ENCODE measurements at regions not wholly inside any gene's neighbourhood (a gene's known extent, or its start where the extent isn't known, plus 50 kb on each side); places are given as distances from the start of the nearest gene placed in this dataset.
"Not testable (repeated sequence)": the region's sequence is repeated elsewhere in the genome, so short reads cannot be mapped to it uniquely, and the experiment has no call there.

- H3K4me1 ChIP-seq (ENCODE audit: control insufficient read depth, insufficient read depth, low read length); POLR2A ChIA-PET; H3K27ac ChIP-seq (ENCODE audit: extremely low read depth, low read depth, low read length); H3K9me3 ChIP-seq (ENCODE audit: control insufficient read depth, insufficient read depth, low read depth, low read length); CTCF ChIA-PET; H3K36me3 ChIP-seq (ENCODE audit: control insufficient read depth in 2 of 2, insufficient read depth in 1 of 2, low read length in 2 of 2); H3K4me3 ChIP-seq (ENCODE audit: low read depth, low read length): not testable (repeated sequence)
These were observed 80.7 kb upstream of the TPTE start for GRCh38 chr21:10440639-10441038.

DNA sequence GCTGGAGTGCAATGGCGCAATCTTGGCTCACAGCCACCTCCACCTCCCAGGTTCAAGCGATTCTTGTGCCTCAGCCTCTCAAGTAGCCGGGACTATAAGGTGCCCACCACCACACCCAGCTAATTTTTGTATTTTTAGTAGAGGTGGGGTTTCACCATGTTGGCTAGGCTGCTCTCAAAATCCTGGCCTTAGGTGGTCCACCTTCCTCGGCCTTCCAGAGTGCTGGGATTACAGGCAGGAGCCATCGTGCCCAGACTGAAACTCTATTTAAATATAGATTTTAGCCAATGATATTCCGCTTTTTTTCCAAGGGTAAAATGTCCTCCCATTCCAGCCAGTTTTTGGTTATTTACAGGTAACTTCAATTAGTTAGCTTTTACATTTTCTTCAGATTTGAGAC is 79.4 kb upstream of the TPTE start:
- H3K36me3 ChIP-seq (ENCODE audit: control insufficient read depth in 2 of 2, insufficient read depth in 1 of 2, low read length in 2 of 2); H3K4me1 ChIP-seq (ENCODE audit: control insufficient read depth, insufficient read depth, low read length); POLR2A ChIA-PET; CTCF ChIA-PET; H3K4me3 ChIP-seq (ENCODE audit: low read depth, low read length); H3K9me3 ChIP-seq (ENCODE audit: control insufficient read depth, insufficient read depth, low read depth, low read length); H3K27ac ChIP-seq (ENCODE audit: extremely low read depth, low read depth, low read length): not testable (repeated sequence)

DNA sequence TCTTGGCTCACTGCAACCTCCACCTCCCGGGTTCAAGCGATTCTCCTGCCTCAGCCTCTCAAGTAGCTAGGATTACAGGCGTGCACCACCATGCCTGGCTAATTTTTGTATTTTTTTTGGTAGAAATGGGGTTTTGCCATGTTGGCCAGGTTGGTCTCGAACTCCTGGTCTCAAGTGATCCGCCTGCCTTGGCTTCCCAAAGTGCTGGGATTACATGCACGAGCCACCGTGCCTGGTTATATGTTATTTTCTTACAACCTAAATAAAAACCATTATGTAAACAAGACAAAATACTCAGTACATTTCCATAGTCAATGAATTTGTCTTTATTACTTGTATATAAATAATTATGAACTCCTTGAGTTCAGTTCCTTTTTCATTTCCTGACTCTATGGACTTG is 75.7 kb upstream of the TPTE start:
- H3K9me3 ChIP-seq (ENCODE audit: control insufficient read depth, insufficient read depth, low read depth, low read length); H3K27ac ChIP-seq (ENCODE audit: extremely low read depth, low read depth, low read length); H3K4me3 ChIP-seq (ENCODE audit: low read depth, low read length); H3K4me1 ChIP-seq (ENCODE audit: control insufficient read depth, insufficient read depth, low read length); CTCF ChIA-PET; H3K36me3 ChIP-seq (ENCODE audit: control insufficient read depth in 2 of 2, insufficient read depth in 1 of 2, low read length in 2 of 2); POLR2A ChIA-PET: not testable (repeated sequence)

GRCh38 chr21:10449451-10449850 is 71.9 kb upstream of the TPTE start:
- POLR2A ChIA-PET; H3K9me3 ChIP-seq (ENCODE audit: control insufficient read depth, insufficient read depth, low read depth, low read length): not testable (repeated sequence)

DNA sequence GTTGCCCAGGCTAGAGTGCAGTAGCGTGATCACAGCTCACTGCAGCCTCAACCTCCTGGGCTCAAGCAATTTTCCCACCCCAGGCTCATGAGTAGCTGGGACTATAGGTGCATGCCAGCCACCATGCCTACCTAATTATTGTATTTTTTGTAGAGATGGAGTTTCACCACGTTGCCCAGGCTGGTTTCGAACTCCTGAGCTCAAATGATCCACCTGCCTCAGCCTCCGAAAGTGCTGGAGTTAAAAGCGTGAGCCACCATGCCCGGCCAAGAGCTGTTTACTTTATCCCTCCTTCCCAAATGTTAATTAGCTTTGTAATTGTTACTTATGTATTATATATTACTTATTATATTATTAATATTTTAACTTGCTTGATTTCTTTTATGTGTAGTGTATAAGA is 70.1 kb upstream of the TPTE start:
- POLR2A ChIA-PET; H3K4me1 ChIP-seq (ENCODE audit: control insufficient read depth, insufficient read depth, low read length); CTCF ChIA-PET; H3K27ac ChIP-seq (ENCODE audit: extremely low read depth, low read depth, low read length); H3K36me3 ChIP-seq (ENCODE audit: control insufficient read depth in 2 of 2, insufficient read depth in 1 of 2, low read length in 2 of 2); H3K9me3 ChIP-seq (ENCODE audit: control insufficient read depth, insufficient read depth, low read depth, low read length); H3K4me3 ChIP-seq (ENCODE audit: low read depth, low read length): not testable (repeated sequence)

More at GRCh38 chr21:10449451-10449850, 71.9 kb upstream of the TPTE start:
- H3K4me3 ChIP-seq (ENCODE audit: low read depth, low read length); H3K27ac ChIP-seq (ENCODE audit: extremely low read depth, low read depth, low read length); H3K4me1 ChIP-seq (ENCODE audit: control insufficient read depth, insufficient read depth, low read length); CTCF ChIA-PET; H3K36me3 ChIP-seq (ENCODE audit: control insufficient read depth in 2 of 2, insufficient read depth in 1 of 2, low read length in 2 of 2): not testable (repeated sequence)

- H3K4me3 ChIP-seq (ENCODE audit: low read depth, low read length); H3K9me3 ChIP-seq (ENCODE audit: control insufficient read depth, insufficient read depth, low read depth, low read length); H3K27ac ChIP-seq (ENCODE audit: extremely low read depth, low read depth, low read length); H3K4me1 ChIP-seq (ENCODE audit: control insufficient read depth, insufficient read depth, low read length); POLR2A ChIA-PET; CTCF ChIA-PET; H3K36me3 ChIP-seq (ENCODE audit: control insufficient read depth in 2 of 2, insufficient read depth in 1 of 2, low read length in 2 of 2): not testable (repeated sequence)
These were observed 63.6 kb upstream of the TPTE start for GRCh38 chr21:10457765-10458164.

- H3K4me1 ChIP-seq (ENCODE audit: control insufficient read depth, insufficient read depth, low read length); CTCF ChIA-PET; H3K36me3 ChIP-seq (ENCODE audit: control insufficient read depth in 2 of 2, insufficient read depth in 1 of 2, low read length in 2 of 2); H3K4me3 ChIP-seq (ENCODE audit: low read depth, low read length); H3K9me3 ChIP-seq (ENCODE audit: control insufficient read depth, insufficient read depth, low read depth, low read length); POLR2A ChIA-PET; H3K27ac ChIP-seq (ENCODE audit: extremely low read depth, low read depth, low read length): not testable (repeated sequence)
These were observed 60.4 kb upstream of the TPTE start for GRCh38 chr21:10460957-10461356.

- POLR2A ChIA-PET; CTCF ChIA-PET; H3K9me3 ChIP-seq (ENCODE audit: control insufficient read depth, insufficient read depth, low read depth, low read length): not testable (repeated sequence)
These were observed 59.9 kb upstream of the TPTE start for GRCh38 chr21:10461445-10461844.

GRCh38 chr21:10463156-10463555 is 58.2 kb upstream of the TPTE start:
- CTCF ChIA-PET: no interaction called here
- Histone ChIP-seq H3K9me3 (ENCODE audit: control insufficient read depth, insufficient read depth, low read depth, low read length) (no peaks in the 10 kb centered on the region; the same call in none of the 2 replicates), H3K36me3 (ENCODE audit: control insufficient read depth in 2 of 2, insufficient read depth in 1 of 2, low read length in 2 of 2) (no peaks in the 10 kb centered on the region), H3K4me3 (ENCODE audit: low read depth, low read length) (no peak overlapping the region), H3K27ac (ENCODE audit: extremely low read depth, low read depth, low read length) (no peak overlapping the region), H3K4me1 (ENCODE audit: control insufficient read depth, insufficient read depth, low read length) (no peaks in the 10 kb centered on the region)
- POLR2A ChIA-PET: no interaction called here
- TF ChIP-seq ZNF404 (tag by site-specific recombination; IDR thresholded peaks at IDR 0.05) (no peak), ZBTB48 (tag by site-specific recombination; IDR thresholded peaks at IDR 0.05) (no peak), YY2 (tag by site-specific recombination; IDR thresholded peaks at IDR 0.05) (no peak), ZNF600 (tag by site-specific recombination; IDR thresholded peaks at IDR 0.05) (no peak), ZBTB17 (tag by site-specific recombination; IDR thresholded peaks at IDR 0.05) (no peak), ZNF423 (tag by site-specific recombination; IDR thresholded peaks at IDR 0.05) (no peak), ZEB2 (tag by site-specific recombination; IDR thresholded peaks at IDR 0.05) (no peak), MEIS1 (CRISPR knock-in tag; IDR thresholded peaks at IDR 0.05; ENCODE audit: borderline replicate concordance) (no peak), KLF9 (tag by site-specific recombination; IDR thresholded peaks at IDR 0.05; ENCODE audit: low read depth) (no peak), ZNF112 (tag by site-specific recombination; IDR thresholded peaks at IDR 0.05) (no peak), ZNF629 (tag by site-specific recombination; IDR thresholded peaks at IDR 0.05) (no peak)
- TF ChIP-seq, protein P1, sequence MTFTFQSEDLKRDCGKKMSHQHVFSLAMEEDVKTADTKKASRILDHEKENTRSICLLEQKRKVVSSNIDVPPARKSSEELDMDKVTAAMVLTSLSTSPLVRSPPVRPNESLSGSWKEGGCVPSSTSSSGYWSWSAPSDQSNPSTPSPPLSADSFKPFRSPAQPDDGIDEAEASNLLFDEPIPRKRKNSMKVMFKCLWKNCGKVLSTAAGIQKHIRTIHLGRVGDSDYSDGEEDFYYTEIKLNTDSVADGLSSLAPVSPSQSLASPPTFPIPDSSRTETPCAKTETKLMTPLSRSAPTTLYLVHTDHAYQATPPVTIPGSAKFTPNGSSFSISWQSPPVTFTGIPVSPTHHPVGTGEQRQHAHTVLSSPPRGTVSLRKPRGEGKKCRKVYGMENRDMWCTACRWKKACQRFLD (tag by site-specific recombination; IDR thresholded peaks at IDR 0.05): no peak

More at GRCh38 chr21:10461445-10461844, 59.9 kb upstream of the TPTE start:
- H3K4me3 ChIP-seq (ENCODE audit: low read depth, low read length); H3K4me1 ChIP-seq (ENCODE audit: control insufficient read depth, insufficient read depth, low read length); H3K27ac ChIP-seq (ENCODE audit: extremely low read depth, low read depth, low read length); H3K36me3 ChIP-seq (ENCODE audit: control insufficient read depth in 2 of 2, insufficient read depth in 1 of 2, low read length in 2 of 2): not testable (repeated sequence)
